ENCODE measurements at regions not wholly inside any gene's neighbourhood (a gene's known extent, or its start where the extent isn't known, plus 50 kb on each side); places are given as distances from the start of the nearest gene placed in this dataset.

- no peak for TF ChIP-seq POLR2A (IDR thresholded peaks at IDR 0.05; ENCODE audit: low read depth, low read length)
- TF ChIP-seq CTCF (IDR thresholded peaks at IDR 0.05; ENCODE audit: extremely low read depth in 1 of 2, insufficient read depth in 1 of 2, low read depth in 1 of 2, low read length in 2 of 2): no peak
- TF ChIP-seq JUN (IDR thresholded peaks at IDR 0.05; ENCODE audit: borderline replicate concordance, insufficient read depth, insufficient read length, low read depth): no peak
Observed at GRCh38 chr15:31843426-31844055, 186.8 kb upstream of the CHRNA7 start.

Data from endothelial cell of umbilical vein (primary cell).